Neutrophil (primary cell): ENCODE measurements at regions not wholly inside any gene's neighbourhood (a gene's known extent, or its start where the extent isn't known, plus 50 kb on each side); places are given as distances from the start of the nearest gene placed in this dataset.
A peak's percentile ranks its signal among the peaks of the same experiment; 100 is the strongest.

Experiments used
- H3K27ac ChIP-seq: fragments of 200-600 bp; sonication (generic); 2 replicates; pipeline ENCODE4 v1.5.1; 2016; ENCODE audit warnings: mild to moderate bottlenecking, moderate library complexity
- H3K27me3 ChIP-seq: fragments of 200-600 bp; sonication (generic); 2 replicates; pipeline ENCODE4 v1.6.0; 2016; ENCODE audit warnings: mild to moderate bottlenecking
- H3K36me3 ChIP-seq: fragments of 200-600 bp; sonication (generic); 2 replicates; pipeline ENCODE4 v1.5.1; 2017
- H3K4me1 ChIP-seq, 2 experiments: fragments of 200-600 bp in 1 of 2; sonication (generic) in 1 of 2; 1 replicate in 1 of 2; 2 replicates in 1 of 2; pipeline versions ENCODE4 v1.5.1 to v1.6.1; 2013 to 2016; ENCODE audit warnings: low read depth in 1 of 2, low read length in 1 of 2, mild to moderate bottlenecking in 1 of 2, moderate library complexity in 1 of 2; ENCODE audit not compliant: control insufficient read depth in 1 of 2, insufficient read depth in 1 of 2
- H3K4me3 ChIP-seq, 2 experiments: fragments of 200-600 bp in 1 of 2; sonication (generic) in 1 of 2; 1 replicate in 1 of 2; 2 replicates in 1 of 2; pipeline ENCODE4 v1.5.1; 2013 to 2016; ENCODE audit warnings: low read depth in 1 of 2, low read length in 1 of 2, mild to moderate bottlenecking in 1 of 2, moderate library complexity in 1 of 2
- H3K9me3 ChIP-seq: fragments of 200-600 bp; sonication (generic); 2 replicates; pipeline ENCODE4 v1.5.1; 2016
- TF ChIP-seq, protein P1 (sequence below): fragments of 200-600 bp; sonication (generic); IDR thresholded peaks from 2 replicates; pipeline ENCODE4 v1.5.1; 2016; ENCODE audit warnings: antibody characterized with exemption

DNA sequence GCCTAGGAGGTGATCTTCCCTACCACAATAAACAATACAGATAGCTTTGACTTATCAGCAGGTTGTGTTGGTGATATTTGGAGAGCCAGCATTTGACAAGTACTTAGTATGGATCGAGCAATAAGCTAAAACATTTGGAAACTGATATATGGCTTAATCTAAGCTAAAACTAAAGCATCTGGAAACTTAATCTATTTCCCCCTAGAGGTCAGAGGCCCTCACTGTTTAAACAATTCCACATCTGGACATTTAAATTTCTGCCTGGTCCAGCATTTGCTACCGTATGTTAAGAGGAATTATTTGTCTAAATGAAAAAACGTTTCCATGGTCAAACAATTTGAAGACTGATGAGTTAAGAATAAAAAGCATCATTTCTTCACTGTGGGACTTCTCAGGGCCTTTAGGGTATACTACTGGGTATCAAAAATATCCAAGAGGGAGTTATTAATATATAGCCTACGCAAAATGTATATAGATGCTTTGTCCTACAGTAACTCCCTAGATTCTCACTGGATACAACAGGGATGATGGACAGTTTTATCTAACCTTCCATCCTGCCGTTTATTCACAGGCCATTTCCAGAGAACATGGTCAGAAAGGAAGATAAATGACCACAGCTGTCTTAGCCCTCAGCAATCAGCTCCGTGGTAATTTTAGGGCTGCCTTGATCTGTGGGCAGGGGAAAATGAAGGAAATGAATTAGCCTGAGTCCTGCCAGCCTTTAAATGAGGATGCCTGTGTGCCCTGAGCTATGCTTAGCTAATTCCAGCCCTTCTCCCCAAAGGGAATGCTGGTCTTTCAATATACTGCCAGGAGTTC, 135.4 kb upstream of the NUDT4 start:
- peaks cover 63 to 79% of the 10 kb centered on the region in 2 experiments for H3K4me1 ChIP-seq
- no peaks in the 10 kb centered on the region for H3K36me3 ChIP-seq
- TF ChIP-seq, protein P1, sequence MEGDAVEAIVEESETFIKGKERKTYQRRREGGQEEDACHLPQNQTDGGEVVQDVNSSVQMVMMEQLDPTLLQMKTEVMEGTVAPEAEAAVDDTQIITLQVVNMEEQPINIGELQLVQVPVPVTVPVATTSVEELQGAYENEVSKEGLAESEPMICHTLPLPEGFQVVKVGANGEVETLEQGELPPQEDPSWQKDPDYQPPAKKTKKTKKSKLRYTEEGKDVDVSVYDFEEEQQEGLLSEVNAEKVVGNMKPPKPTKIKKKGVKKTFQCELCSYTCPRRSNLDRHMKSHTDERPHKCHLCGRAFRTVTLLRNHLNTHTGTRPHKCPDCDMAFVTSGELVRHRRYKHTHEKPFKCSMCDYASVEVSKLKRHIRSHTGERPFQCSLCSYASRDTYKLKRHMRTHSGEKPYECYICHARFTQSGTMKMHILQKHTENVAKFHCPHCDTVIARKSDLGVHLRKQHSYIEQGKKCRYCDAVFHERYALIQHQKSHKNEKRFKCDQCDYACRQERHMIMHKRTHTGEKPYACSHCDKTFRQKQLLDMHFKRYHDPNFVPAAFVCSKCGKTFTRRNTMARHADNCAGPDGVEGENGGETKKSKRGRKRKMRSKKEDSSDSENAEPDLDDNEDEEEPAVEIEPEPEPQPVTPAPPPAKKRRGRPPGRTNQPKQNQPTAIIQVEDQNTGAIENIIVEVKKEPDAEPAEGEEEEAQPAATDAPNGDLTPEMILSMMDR, result no peak

DNA sequence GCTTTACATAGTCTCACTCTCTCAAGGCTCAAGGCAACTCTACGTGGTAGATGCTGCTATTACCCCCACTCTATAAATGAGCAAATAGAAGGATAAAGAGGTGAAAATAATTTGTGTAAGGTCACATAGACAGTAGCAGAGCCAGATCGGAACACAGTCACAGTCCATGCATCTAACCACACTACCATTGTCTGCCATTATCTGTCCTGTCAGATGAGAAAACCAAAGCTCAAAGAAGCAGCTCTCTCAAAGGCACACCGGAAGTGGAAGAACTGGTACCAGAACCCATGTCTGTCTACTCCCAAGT, 134.4 kb upstream of the NUDT4 start:
- H3K27ac ChIP-seq, result peak overlapping the region; percentile 96
- TF ChIP-seq, protein P1, result no peak

More for the DNA sequence above, 135.4 kb upstream of the NUDT4 start:
- Histone ChIP-seq H3K4me3 (no peak overlapping the region), H3K9me3 (no peaks in the 10 kb centered on the region), H3K27me3 (no peaks in the 10 kb centered on the region), H3K27ac (peak overlapping the region; percentile 96)

DNA sequence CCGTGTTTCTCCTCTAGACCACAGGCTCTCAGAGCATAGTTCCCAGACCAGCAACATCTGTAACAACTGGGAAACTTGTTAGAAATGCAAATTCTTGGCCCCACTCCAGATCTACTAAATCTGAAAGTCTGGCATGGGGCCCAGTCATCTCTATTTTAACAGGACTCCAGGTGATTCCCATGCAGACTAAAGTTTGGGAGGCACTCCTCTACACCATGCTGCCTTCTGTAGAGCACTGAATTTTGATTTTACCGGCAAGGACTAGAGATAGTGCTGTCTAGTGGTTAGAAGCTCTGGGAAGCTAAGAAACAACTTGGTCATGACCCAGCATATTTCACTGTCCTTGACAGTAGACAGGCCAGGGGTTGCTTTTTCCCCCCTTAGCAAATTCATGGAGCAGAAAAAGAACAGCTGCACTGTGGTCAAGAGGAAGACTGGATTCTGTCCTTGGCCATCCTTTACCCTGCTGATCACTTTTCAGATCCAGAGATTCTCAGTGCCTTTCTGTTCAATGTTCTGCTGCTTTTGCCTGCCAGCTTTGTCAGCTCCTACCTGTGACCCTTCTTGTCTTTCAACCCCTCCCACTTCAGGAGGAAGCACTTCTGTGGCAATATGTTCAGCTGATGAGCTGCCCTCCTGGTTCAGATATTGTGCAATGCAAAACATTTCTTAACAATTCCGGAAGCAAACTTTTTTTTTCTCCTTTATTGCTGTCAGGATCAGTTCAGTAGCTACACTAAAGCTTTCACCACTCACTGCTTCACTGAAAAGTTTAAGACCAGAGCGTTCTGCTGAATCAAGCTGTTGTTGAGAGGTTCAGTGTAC, 133.8 kb upstream of the NUDT4 start:
- no peaks in the 10 kb centered on the region for H3K9me3 ChIP-seq
- H3K4me1 ChIP-seq, result peaks cover 48 to 64% of the 10 kb centered on the region in 2 experiments
- TF ChIP-seq, protein P1, result no peak
- no peaks in the 10 kb centered on the region for H3K27me3 ChIP-seq
- no peaks in the 10 kb centered on the region for H3K36me3 ChIP-seq
- peak overlapping the region; percentile 96 for H3K27ac ChIP-seq
- peak overlapping the region; percentile 62 to 66 for H3K4me3 ChIP-seq

More for the DNA sequence above, 134.4 kb upstream of the NUDT4 start:
- Histone ChIP-seq H3K36me3 (no peaks in the 10 kb centered on the region), H3K27me3 (no peaks in the 10 kb centered on the region), H3K4me3 (peak overlapping the region; percentile 62 to 66), H3K9me3 (no peaks in the 10 kb centered on the region), H3K4me1 (peaks cover 53 to 69% of the 10 kb centered on the region in 2 experiments)

DNA sequence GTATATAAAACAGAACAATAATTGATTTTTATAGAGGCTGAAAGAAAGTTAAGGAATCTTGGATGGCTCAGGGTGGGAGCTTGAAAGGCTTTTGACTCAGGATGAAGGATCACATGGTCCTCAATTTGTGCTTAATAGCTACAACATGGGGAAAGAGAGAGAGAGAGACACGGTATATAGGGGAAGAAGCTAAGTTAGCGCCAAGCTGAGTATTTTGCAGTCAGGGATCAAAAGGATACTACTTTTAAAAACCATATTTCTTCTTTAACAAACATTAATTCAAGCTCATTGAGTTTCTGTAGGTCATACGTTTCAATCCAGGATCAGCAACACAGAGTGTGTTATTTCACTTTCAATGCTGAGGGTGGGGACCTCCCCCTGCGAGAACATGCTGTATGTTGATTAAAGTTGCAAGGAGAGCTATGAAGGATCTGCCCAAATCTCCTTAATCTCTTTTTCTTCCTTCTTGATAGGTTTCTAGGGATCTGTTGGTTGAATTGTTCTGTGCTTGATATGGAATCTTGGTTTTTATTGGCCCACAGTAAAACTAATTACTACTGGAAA, 133.1 kb upstream of the NUDT4 start:
- TF ChIP-seq, protein P1, result no peak
- Histone ChIP-seq H3K9me3 (no peaks in the 10 kb centered on the region), H3K4me3 (peak overlapping the region; percentile 62 to 66), H3K27ac (peak overlapping the region; percentile 96), H3K4me1 (peaks cover 48 to 65% of the 10 kb centered on the region in 2 experiments), H3K36me3 (no peaks in the 10 kb centered on the region), H3K27me3 (no peaks in the 10 kb centered on the region)

DNA sequence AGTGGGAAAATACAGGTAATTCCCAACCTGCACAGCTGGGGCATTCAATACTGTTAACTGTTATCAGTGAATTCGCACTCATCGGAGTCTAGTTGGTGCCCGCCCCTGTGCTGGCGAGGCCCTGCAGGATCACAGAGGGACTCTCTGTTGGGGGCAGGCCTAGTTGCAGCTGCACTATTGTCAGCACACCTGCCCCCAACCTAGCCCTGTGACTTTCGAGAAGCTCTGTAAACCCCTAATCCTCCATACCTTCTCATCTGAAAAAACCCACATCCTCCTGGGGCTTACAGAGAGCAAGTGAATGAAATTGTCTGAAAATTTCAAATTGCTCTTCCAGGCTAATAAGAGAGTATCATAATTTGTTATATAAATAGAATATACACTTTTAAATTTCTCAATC, 132.2 kb upstream of the NUDT4 start:
- peaks cover 48 to 63% of the 10 kb centered on the region in 2 experiments for H3K4me1 ChIP-seq
- H3K9me3 ChIP-seq, result no peaks in the 10 kb centered on the region
- H3K27ac ChIP-seq, result peak overlapping the region; percentile 96
- no peaks in the 10 kb centered on the region for H3K27me3 ChIP-seq
- no peaks in the 10 kb centered on the region for H3K36me3 ChIP-seq
- peak overlapping the region; percentile 62 to 66 for H3K4me3 ChIP-seq
- TF ChIP-seq, protein P1, result no peak
